Neural progenitor cell (in vitro differentiated cells): ENCODE measurements at regions not wholly inside any gene's neighbourhood (a gene's known extent, or its start where the extent isn't known, plus 50 kb on each side); places are given as distances from the start of the nearest gene placed in this dataset.

Experiments used
- DNase-seq: peaks from one replicate; pipeline ENCODE4 v3.0.0-alpha.2; 2016; ENCODE audit warnings: low spot score
- H2AFZ ChIP-seq: fragments of 200-600 bp; sonication (generic); replicated peaks from 2 replicates; pipeline ENCODE4 v1.6.1; 2016; ENCODE audit warnings: antibody characterized with exemption
- H3F3A ChIP-seq: fragments of 200-600 bp; sonication (generic); 2 replicates; pipeline ENCODE4 v1.6.1; 2016; ENCODE audit warnings: antibody characterized with exemption, low read depth
- H3K27ac ChIP-seq: fragments of 200-600 bp; sonication (generic); 2 replicates; pipeline ENCODE4 v1.5.1; 2016; ENCODE audit warnings: mild to moderate bottlenecking
- H3K27me3 ChIP-seq: fragments of 200-600 bp; sonication (generic); 2 replicates; pipeline ENCODE4 v1.6.1; 2016; ENCODE audit warnings: mild to moderate bottlenecking, moderate library complexity
- H3K36me3 ChIP-seq: fragments of 200-600 bp; sonication (generic); 2 replicates; pipeline ENCODE4 v1.5.1; 2016
- H3K4me1 ChIP-seq: fragments of 200-600 bp; sonication (generic); 2 replicates; pipeline ENCODE4 v1.6.1; 2016; ENCODE audit warnings: mixed run types
- H3K4me2 ChIP-seq: fragments of 200-600 bp; sonication (generic); 2 replicates; pipeline ENCODE4 v1.6.1; 2016
- H3K4me3 ChIP-seq: fragments of 200-600 bp; sonication (generic); 2 replicates; pipeline ENCODE4 v1.5.1; 2016
- H3K79me2 ChIP-seq: fragments of 200-600 bp; sonication (generic); 2 replicates; pipeline ENCODE4 v1.6.1; 2016; ENCODE audit warnings: low read depth
- H3K9ac ChIP-seq: fragments of 200-600 bp; sonication (generic); 2 replicates; pipeline ENCODE4 v1.6.1; 2016
- H3K9me3 ChIP-seq: fragments of 200-600 bp; sonication (generic); 2 replicates; pipeline ENCODE4 v1.5.1; 2016; ENCODE audit warnings: low read depth
- H4K20me1 ChIP-seq: fragments of 200-600 bp; sonication (generic); 2 replicates; pipeline ENCODE4 v1.6.1; 2016; ENCODE audit warnings: low read depth
- H3K27ac Mint-ChIP-seq: 3 replicates; pipeline ENCODE4 v1.8.0; 2021; ENCODE audit warnings: mixed read lengths
- H3K27me3 Mint-ChIP-seq: 2 replicates; pipeline ENCODE4 v1.8.0; 2022; ENCODE audit warnings: low read depth, mild to moderate bottlenecking, inconsistent platforms, moderate library complexity, mixed read lengths; ENCODE audit not compliant: insufficient read depth
- H3K36me3 Mint-ChIP-seq: 3 replicates; pipeline ENCODE4 v1.8.0; 2021; ENCODE audit warnings: mixed read lengths
- H3K4me1 Mint-ChIP-seq: 3 replicates; pipeline ENCODE4 v1.8.0; 2021; ENCODE audit warnings: mixed read lengths
- H3K4me3 Mint-ChIP-seq: 3 replicates; pipeline ENCODE4 v1.8.0; 2021; ENCODE audit warnings: mild to moderate bottlenecking, moderate library complexity, mixed read lengths
- H3K9me3 Mint-ChIP-seq: 3 replicates; pipeline ENCODE4 v1.8.0; 2020; ENCODE audit warnings: mixed read lengths
- CTCF ChIP-seq: fragments of 200-600 bp; sonication (generic); IDR thresholded peaks from 2 replicates; pipeline ENCODE4 v1.5.1; 2017; ENCODE audit warnings: antibody characterized with exemption, mild to moderate bottlenecking
- EZH2 ChIP-seq: fragments of 200-600 bp; sonication (generic); IDR thresholded peaks from 2 replicates; pipeline ENCODE4 v1.6.1; 2017; ENCODE audit warnings: antibody characterized with exemption, mild to moderate bottlenecking, moderate library complexity
- EZH2phosphoT487 ChIP-seq: fragments of 200-600 bp; sonication (generic); IDR thresholded peaks from 2 replicates; pipeline ENCODE4 v1.6.1; 2017; ENCODE audit warnings: antibody characterized with exemption

GRCh38 chr7:13800694-13801448 lies 188.6 kb downstream of the ETV1 start:
- H3K9me3 ChIP-seq = no peaks in the 10 kb centered on the region
- H3F3A ChIP-seq = no peaks in the 10 kb centered on the region
- no peak overlapping the region for H3K27ac Mint-ChIP-seq
- no peaks in the 10 kb centered on the region for H3K36me3 ChIP-seq
- no peaks in the 10 kb centered on the region for H3K27me3 ChIP-seq
- TF ChIP-seq EZH2phosphoT487 (no peak), CTCF (no peak), EZH2 (no peak)
- H3K4me1 Mint-ChIP-seq = peaks cover 6% of the 10 kb centered on the region
- no peak overlapping the region for H3K27ac ChIP-seq
- H3K9ac ChIP-seq = no peak overlapping the region
- DNase-seq = no peak
- H3K4me3 Mint-ChIP-seq = no peak overlapping the region
- no peaks in the 10 kb centered on the region for H3K27me3 Mint-ChIP-seq
- no peaks in the 10 kb centered on the region for H3K36me3 Mint-ChIP-seq
- H4K20me1 ChIP-seq = no peaks in the 10 kb centered on the region
- H2AFZ ChIP-seq = no peak overlapping the region
- H3K79me2 ChIP-seq = peaks cover 87% of the 10 kb centered on the region
- H3K4me1 ChIP-seq = peaks cover 7% of the 10 kb centered on the region
- H3K4me3 ChIP-seq = no peak overlapping the region
- H3K4me2 ChIP-seq = peak overlapping the region; percentile 19
- peaks cover 5% of the 10 kb centered on the region for H3K9me3 Mint-ChIP-seq

- Histone ChIP-seq H3K9ac (no peak overlapping the region), H3K27me3 (no peaks in the 10 kb centered on the region), H3K4me2 (no peak overlapping the region), H3K79me2 (peaks cover 82% of the 10 kb centered on the region), H3K9me3 (no peaks in the 10 kb centered on the region), H3K36me3 (no peaks in the 10 kb centered on the region), H3F3A (no peaks in the 10 kb centered on the region), H4K20me1 (no peaks in the 10 kb centered on the region), H2AFZ (no peak overlapping the region), H3K4me3 (no peak overlapping the region), H3K4me1 (peaks cover 7% of the 10 kb centered on the region), H3K27ac (no peak overlapping the region)
- no peak for DNase-seq
- Mint-ChIP-seq H3K4me1 (peaks cover 8% of the 10 kb centered on the region), H3K4me3 (no peak overlapping the region), H3K27ac (no peak overlapping the region), H3K9me3 (peaks cover 8% of the 10 kb centered on the region), H3K27me3 (no peaks in the 10 kb centered on the region), H3K36me3 (peaks cover 2% of the 10 kb centered on the region)
- TF ChIP-seq CTCF = no peak
- no peak for TF ChIP-seq EZH2phosphoT487
- no peak for TF ChIP-seq EZH2
These were observed 187.8 kb downstream of the ETV1 start for GRCh38 chr7:13801669-13802068.

DNA sequence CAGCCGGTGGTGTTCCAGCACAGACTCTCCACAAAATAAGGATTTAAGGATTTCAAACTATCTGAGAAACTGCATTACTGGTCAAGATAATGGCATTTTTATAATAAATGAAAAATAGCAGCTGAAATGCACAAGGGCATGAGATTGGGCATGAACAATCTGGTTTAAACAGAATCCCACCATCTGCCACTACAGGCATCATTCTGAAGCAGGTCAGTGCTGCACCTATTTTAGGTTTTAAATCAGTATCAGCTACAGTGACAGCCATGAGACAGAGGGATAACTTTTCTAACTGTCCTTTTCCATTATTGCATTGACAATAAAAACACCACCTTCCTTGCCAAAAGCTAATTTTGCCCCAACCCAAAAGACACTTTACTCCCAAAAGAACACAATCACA lies 186.8 kb downstream of the ETV1 start:
- TF ChIP-seq CTCF = no peak
- TF ChIP-seq EZH2phosphoT487 = no peak
- TF ChIP-seq EZH2 = no peak
- Histone ChIP-seq H3K4me3 (no peak overlapping the region), H3K27ac (no peak overlapping the region), H3K79me2 (peaks cover 78% of the 10 kb centered on the region), H3K27me3 (no peaks in the 10 kb centered on the region), H2AFZ (no peak overlapping the region), H3K9ac (no peak overlapping the region), H3K9me3 (no peaks in the 10 kb centered on the region), H3F3A (no peaks in the 10 kb centered on the region), H3K36me3 (no peaks in the 10 kb centered on the region), H3K4me1 (peaks cover 7% of the 10 kb centered on the region), H4K20me1 (no peaks in the 10 kb centered on the region), H3K4me2 (no peak overlapping the region)
- Mint-ChIP-seq H3K27ac (no peak overlapping the region), H3K27me3 (no peaks in the 10 kb centered on the region), H3K9me3 (peaks cover 8% of the 10 kb centered on the region), H3K4me1 (peaks cover 3% of the 10 kb centered on the region), H3K36me3 (peaks cover 2% of the 10 kb centered on the region), H3K4me3 (no peak overlapping the region)
- no peak for DNase-seq
